ENCODE measurements at regions not wholly inside any gene's neighbourhood (a gene's known extent, or its start where the extent isn't known, plus 50 kb on each side); places are given as distances from the start of the nearest gene placed in this dataset.

- H3K36me3 ChIP-seq (ENCODE audit: low read depth): no peaks in the 10 kb centered on the region
- DNase-seq (no peak), ATAC-seq (no peak)
- H3K4me1 ChIP-seq (ENCODE audit: low read depth): no peaks in the 10 kb centered on the region
- no peak overlapping the region for H3K4me3 ChIP-seq
- no peaks in the 10 kb centered on the region for H3K9me3 ChIP-seq
- no peak for TF ChIP-seq CTCF (IDR thresholded peaks at IDR 0.05)
- intact Hi-C loops (cut with DNase I, micrococcal nuclease): no loop called here
Measured at GRCh38 chr11:116145187-116145865, 627.5 kb downstream of the BUD13 start.

GRCh38 chr11:116144387-116144958 lies 628.3 kb downstream of the BUD13 start:
- intact Hi-C loops (cut with DNase I, micrococcal nuclease): no loop called here
- no peak overlapping the region for H3K4me3 ChIP-seq
- no peaks in the 10 kb centered on the region for H3K36me3 ChIP-seq (ENCODE audit: low read depth)
- no peaks in the 10 kb centered on the region for H3K9me3 ChIP-seq
- TF ChIP-seq CTCF (IDR thresholded peaks at IDR 0.05): no peak
- no peaks in the 10 kb centered on the region for H3K4me1 ChIP-seq (ENCODE audit: low read depth)
- DNase-seq (no peak), ATAC-seq (no peak)

- DNase-seq (no peak), ATAC-seq (no peak)
- Histone ChIP-seq H3K4me1 (ENCODE audit: low read depth) (peaks cover 16% of the 10 kb centered on the region), H3K36me3 (ENCODE audit: low read depth) (no peaks in the 10 kb centered on the region), H3K9me3 (no peaks in the 10 kb centered on the region), H3K4me3 (no peak overlapping the region)
- TF ChIP-seq CTCF (IDR thresholded peaks at IDR 0.05): no peak
- intact Hi-C loops (cut with DNase I, micrococcal nuclease): no loop called here
Measured at GRCh38 chr11:116138280-116138679, 634.1 kb upstream of the CADM1 start.

- peak; percentile 76 for ATAC-seq
- no peaks in the 10 kb centered on the region for H3K9me3 ChIP-seq
- peaks cover 16% of the 10 kb centered on the region for H3K4me1 ChIP-seq (ENCODE audit: low read depth)
- DNase-seq: peak in 1 of 3 donors; percentile 22
- no peak for TF ChIP-seq CTCF (IDR thresholded peaks at IDR 0.05)
- no peak overlapping the region for H3K4me3 ChIP-seq
- no peaks in the 10 kb centered on the region for H3K36me3 ChIP-seq (ENCODE audit: low read depth)
- intact Hi-C loops (cut with DNase I, micrococcal nuclease): no loop called here
Measured at GRCh38 chr11:116137753-116138152, 633.5 kb upstream of the CADM1 start.

GRCh38 chr11:116136987-116137674 lies 632.9 kb upstream of the CADM1 start:
- peak; percentile 51 for ATAC-seq
- no peaks in the 10 kb centered on the region for H3K9me3 ChIP-seq
- H3K36me3 ChIP-seq (ENCODE audit: low read depth): no peaks in the 10 kb centered on the region
- intact Hi-C loops (cut with DNase I, micrococcal nuclease): no loop called here
- peaks cover 16% of the 10 kb centered on the region for H3K4me1 ChIP-seq (ENCODE audit: low read depth)
- no peak overlapping the region for H3K4me3 ChIP-seq
- peak in 2 of 3 donors; percentile 20 to 41 for DNase-seq
- TF ChIP-seq CTCF (IDR thresholded peaks at IDR 0.05): no peak
